Omental fat pad (tissue), 1 donor: ENCODE measurements at regions not wholly inside any gene's neighbourhood (a gene's known extent, or its start where the extent isn't known, plus 50 kb on each side); places are given as distances from the start of the nearest gene placed in this dataset.
"Not testable (repeated sequence)": the region's sequence is repeated elsewhere in the genome, so short reads cannot be mapped to it uniquely, and the experiment has no call there.

ENCODE experiments used
- ATAC-seq: fragments of 150-250 bp; one replicate; pipeline ENCODE4 v1.9.1; 2016; ENCODE audit warnings: mild to moderate bottlenecking, moderate library complexity; ENCODE audit not compliant: low FRiP score
- DNase-seq: peaks from one replicate; pipeline ENCODE4 v3.0.0-alpha.2; 2019; ENCODE audit warnings: low spot score

DNA sequence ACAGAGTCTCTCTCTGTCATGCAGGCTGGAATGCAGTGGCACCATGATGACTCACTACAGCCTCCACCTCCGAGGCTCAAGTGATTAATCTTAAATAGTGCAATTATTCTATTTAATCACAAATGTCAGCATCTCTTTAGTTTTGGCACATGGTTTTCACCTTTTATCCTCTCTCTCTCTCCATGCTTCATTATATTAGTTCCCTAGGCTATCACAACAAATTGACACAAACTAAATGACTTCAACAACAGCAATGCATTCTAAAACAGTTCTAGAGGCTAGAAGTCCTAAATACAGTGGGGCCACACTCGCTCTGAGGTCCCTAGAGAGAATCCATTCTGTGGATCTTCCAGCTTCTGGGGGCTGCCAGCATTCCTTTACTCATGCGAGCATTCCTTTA is 178.2 kb upstream of the ZNG1F start:
- not testable (repeated sequence) for DNase-seq, ATAC-seq

DNA sequence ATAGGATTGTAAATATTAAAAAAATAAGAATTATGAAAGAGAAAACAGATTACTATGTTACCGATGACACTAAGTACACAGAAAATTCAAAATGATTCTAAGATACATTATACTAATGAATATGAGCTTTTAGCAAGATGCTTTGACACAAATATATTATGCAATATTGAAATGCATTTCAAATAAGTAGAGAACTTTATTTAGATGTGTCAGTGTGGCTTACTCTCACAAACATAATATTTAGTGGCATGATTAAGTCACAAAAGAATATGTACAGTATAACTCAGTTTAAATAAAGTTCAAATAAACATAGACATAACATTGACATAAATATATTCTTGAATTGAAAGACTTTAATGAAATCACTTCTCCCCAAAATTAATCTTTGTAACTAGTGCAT is 172.7 kb upstream of the ZNG1F start:
- not testable (repeated sequence) for ATAC-seq

DNA sequence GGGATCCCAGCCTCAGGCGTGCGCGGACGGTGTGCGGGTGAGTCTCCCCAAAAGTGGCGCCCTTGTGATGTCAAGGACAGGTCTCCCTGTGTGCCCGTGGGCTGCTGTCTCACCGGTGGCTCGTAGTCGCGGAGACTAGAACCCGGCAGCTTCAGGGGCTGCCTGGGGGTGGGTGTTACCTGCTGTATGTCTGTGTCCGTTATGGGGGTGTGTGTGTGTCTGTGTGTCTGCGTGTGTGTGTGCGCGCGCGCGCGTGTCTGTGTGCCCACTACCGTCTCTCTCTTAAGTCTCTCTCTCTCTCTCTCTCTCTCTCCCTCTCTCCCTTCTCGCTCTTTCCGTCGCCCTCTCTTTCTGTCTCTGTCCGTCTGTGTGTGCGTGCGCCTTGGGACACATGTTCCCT is 170.0 kb upstream of the ZNG1F start:
- ATAC-seq, result not testable (repeated sequence)

More for the DNA sequence above, 172.7 kb upstream of the ZNG1F start:
- DNase-seq, result not testable (repeated sequence)

DNA sequence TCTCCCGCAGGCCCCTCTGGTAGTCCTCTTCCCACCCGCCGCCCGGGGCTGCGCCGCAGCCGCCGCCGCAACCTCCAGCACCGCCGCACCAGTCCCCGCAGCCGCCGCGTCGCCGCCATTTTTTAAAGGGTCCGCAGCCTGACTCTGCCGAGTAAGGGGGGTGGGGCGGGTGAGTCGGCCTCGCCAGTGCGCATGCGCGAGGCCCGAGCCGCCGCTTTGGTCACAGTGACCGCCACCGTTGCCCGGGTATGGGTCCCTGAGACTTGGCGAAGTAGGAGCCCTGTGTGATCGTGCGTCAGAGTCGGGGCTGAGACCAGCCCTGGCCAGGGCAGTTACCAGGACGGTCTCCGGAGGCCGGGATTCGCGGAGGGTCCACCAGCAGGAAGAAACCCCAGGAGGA is 169.6 kb upstream of the ZNG1F start:
- DNase-seq, result peak; percentile 33
- ATAC-seq, result not testable (repeated sequence)

More for the DNA sequence above, 170.0 kb upstream of the ZNG1F start:
- peak; percentile 23 for DNase-seq

DNA sequence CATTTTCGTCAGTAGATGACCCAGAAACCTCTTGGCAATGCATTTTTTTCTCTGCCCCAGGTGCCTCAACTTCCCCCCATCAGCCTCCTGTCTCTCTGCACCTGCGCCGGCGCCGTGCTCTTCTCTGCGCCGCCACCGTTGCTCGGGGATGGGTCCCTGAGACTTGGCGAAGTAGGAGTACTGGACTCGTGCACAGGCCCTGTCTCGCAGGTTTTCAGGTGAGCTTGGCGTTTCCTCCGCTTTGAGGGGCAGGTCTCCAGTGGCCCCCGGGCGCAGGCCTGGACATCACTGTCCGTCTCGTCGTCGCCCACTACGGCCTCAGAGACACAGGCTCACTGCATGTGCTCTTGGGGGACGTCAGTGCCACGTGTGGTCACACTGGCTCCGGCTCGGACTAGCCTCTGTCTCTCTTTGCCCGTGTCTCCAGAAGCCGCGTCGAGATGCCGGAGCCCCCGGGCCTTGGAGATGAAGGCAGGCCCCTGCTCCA is 168.8 kb upstream of the ZNG1F start:
- not testable (repeated sequence) for DNase-seq, ATAC-seq

DNA sequence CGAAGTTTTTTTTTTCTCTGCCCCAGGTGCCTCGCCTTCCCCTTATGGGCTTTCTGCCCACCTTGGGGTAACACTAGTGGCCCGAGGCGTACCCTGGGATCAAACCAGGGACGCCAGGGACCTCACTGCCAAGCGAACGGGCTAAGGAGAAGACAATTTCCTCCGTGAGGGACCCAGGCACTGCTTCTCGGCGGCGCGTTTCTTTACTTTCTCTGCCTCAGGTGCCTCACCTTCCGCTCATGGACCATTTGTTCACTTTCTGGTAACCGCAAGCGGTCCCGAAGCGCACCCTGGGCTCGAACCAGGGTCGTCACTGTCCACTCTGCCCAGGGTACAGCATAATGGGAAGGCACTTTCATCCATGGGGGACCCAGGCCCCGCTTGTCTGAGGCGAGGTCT is 168.2 kb upstream of the ZNG1F start:
- not testable (repeated sequence) for DNase-seq, ATAC-seq

DNA sequence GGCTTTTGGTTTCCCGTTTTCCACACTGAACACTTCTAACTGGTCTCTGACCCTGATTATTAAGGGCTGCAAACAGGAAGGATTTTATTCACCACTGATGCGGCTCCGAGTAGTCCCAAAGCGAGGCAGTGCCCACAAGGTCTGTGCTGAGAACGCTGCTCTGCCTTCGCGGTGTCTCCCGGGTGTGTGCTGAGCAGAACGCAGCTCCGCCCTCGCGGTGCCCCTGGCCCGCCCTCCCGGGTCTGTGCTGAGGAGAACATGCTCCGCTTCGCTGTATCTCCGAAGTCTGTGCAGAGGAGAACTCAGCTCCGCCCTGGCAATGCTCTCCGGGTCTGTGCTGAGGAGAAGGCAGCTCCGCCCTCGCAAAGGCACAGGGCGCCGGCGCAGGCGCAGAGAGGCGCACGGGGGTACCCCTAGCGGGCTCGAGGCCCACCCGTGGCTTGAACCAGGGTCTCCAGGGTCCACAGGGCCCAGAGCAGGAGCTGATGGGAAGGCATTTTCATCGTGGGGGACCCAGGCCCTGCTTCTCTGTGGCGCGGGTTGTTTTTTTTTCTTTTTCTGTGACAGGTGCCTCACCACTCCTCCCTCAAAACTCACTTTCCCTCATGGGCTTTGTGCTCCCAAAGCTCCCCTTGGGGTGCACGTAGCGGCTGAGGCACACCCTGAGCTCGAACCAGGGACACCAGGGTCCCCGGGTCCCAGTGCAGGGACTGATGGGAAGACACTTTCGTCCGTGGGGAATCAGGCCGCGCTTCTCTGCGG is 167.7 kb upstream of the ZNG1F start:
- not testable (repeated sequence) for ATAC-seq
- DNase-seq, result peak; percentile 35

DNA sequence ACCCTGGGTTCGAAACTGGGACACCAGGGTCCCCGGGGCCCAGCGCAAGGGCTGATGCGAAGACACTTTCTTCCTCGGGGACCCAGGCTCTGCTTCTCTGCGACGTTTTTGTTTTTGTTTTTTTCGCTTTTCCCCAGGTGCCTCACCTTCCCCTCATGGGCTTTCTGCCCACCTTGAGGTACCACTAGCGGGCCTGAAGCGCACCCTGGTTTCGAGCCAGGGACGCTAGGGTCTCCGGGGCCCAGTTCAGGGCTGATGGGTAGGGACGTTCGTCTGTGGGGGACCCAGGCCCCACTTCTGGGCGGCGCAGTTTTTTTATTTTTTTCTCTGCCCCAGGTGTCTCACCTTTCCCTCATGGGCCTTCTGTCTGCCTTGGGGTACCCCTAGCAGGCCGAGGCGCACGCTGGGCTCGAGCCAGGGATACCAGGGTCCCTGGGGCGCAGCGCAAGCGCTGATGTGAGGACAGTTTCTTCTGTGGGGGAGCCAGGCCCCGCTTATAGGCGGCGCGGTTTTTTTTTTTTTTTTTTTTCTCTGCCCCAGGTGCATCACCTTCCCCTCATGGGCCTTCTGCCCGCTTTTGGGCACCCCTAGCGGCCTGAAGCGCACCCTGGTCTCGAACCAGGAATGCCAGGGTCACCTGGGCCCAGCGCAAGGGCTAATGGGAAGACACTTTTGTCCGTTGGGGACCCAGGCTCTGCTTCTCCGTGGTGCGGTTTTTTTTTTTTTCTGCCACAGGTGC is 166.8 kb upstream of the ZNG1F start:
- not testable (repeated sequence) for ATAC-seq, DNase-seq

DNA sequence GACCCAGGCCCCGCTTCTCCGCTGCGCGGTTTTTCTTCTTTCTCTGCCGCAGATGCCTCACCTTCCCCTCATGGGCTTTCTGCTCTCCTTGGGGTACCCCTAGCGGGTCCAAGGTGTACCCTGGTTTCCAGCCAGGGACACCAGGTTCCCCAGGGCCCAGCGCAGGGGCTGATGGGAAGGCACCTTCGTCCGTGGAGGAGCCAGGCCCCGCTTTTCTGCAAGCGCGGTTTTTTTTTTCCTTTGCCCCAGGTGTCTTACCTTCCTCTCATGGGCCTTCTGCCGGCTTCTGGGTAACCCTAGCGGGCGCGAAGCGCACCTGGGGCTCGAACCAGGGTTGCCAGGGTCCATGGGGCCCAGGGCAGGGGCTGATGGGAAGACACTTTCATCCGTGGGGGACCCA is 165.9 kb upstream of the ZNG1F start:
- DNase-seq, ATAC-seq: not testable (repeated sequence)

DNA sequence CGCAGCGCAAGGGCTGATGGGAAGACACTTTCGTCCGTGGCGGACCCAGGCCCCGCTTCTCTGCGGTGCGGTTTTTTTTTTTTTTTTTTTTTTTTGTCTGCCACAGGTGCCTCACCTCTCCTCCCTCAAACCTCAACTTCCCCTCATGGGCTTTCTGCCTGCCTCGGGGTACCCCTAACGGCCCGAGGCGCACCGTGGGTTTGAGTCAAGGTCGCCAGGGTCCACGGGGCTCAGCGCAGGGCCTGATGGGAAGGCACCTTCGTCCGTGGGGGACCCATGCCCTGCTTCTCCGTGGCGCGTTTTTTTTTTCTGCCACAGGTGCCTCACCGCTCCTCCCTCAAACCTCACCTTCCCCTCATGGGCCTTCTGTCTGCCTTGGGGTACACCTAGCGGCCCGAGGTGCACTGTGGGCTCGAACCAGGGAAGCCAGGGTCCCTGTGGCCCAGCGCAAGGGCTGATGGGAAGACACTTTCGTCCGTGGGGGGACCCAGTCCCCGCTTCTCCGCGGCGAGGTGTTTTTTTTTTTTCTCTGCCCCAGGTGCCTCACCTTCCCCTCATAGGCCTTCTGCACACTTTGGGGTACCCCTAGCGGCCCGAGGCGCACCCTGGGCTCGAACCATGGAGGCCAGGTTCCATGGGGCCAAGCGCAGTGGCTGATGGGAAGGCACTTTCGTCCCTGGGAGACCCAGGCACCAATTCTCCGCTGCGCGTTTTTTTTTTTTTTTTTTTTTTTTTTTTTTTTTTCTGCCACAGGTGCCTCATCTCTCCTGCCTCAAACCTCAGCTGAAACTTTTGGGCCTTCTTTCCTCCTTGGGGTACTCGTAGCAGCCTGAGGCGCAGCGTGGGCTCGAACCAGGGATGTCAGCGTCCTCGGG is 165.2 kb upstream of the ZNG1F start:
- not testable (repeated sequence) for ATAC-seq

DNA sequence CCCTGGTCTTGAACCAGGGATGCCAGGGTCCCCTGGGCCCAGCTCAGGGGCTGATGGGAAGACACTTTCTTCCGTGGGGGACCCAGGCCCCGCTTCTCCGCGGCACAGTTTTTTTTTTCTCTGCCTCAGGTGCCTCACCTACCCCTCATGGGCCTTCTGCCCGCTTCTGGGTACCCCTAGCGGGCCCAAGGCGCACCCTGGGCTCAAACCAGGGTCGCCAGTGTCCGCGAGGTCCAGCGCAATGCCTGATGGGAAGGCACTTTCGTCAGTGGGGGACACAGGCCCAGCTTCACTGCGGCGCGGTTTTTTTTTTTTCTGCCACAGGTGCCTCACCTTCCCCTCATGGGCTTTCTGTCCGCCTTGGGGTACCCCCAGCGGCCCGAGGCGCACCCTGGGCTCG is 163.9 kb upstream of the ZNG1F start:
- not testable (repeated sequence) for ATAC-seq, DNase-seq

More for the DNA sequence above, 165.2 kb upstream of the ZNG1F start:
- DNase-seq, result not testable (repeated sequence)

DNA sequence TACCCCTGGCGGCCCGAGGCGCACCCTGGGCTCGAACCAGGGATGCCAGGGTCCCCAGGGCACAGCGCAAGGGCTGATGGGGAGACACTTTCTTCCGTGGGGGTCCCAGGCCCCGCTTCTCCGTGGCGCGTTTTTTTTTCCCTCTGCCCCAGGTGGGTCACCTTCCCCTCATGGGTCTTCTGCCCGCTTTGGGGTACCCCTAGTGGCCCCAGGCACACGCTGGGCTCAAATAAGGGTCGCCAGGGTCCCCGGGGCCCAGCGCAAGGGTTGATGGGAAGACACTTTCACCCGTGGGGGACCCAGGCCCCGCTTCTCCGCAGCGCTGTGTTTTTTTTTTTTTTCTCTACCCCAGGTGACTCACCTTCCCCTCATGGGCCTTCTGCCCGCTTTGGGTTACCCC is 163.3 kb upstream of the ZNG1F start:
- not testable (repeated sequence) for ATAC-seq

DNA sequence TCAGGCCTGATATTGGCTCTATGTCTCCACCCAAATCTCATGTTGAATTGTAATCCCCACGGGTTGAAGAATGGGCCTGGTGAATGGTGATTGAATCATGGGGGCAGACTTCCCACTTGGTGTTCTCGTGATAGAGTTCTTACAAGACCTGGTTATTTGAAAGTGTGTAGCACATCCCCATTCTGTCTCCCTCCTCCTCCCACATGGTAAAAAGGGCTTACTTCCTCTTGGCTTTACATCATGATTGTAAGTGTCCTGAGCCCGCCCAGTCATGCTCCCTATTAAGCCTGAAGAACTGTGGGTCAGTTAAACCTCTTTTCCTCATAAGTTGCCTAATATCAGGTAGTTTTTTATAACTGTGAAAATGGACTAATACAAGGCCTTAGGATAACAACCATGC is 158.8 kb upstream of the ZNG1F start:
- DNase-seq, ATAC-seq: not testable (repeated sequence)

More for the DNA sequence above, 163.3 kb upstream of the ZNG1F start:
- DNase-seq, result not testable (repeated sequence)

DNA sequence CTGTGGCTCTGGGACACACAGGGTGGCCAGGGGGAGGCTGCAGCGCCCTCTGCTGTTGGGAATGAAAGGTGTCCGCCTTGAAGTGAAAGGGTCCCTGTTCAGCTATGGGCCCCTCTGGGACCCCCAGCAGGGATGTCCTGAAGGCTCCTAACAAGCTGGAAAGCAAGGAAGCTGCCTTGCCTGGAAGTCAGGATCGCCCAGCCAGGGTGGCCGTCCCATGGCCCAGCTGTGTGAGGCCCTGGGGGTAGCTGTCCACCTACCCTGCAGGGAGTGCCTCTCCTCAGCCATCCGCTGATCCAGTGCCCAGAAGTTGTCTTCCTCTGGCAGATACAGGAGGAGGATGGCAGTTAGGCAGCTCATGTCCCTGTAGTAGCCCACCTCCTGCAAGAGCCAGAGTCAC is 143.4 kb upstream of the ZNG1F start:
- not testable (repeated sequence) for ATAC-seq

DNA sequence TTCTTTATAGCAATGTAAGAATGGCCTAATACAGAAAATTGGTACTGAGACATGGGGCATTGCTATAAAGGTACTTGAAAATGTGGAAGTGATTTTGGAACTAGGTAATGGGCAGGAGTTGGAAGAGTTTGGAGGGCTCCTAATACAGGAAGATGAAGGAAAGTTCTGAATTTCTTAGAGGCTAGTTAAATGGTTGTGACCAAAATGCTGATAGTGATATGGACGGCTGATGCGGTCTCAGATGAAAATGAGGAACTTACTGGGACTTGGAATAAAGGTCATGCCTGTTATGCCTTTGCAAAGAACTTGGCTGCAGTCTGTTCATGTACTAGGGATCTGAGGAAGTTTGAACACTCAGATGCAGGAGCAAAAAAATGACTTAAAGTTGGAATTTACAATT is 132.2 kb upstream of the ZNG1F start:
- ATAC-seq, DNase-seq: not testable (repeated sequence)

More for the DNA sequence above, 143.4 kb upstream of the ZNG1F start:
- not testable (repeated sequence) for DNase-seq

DNA sequence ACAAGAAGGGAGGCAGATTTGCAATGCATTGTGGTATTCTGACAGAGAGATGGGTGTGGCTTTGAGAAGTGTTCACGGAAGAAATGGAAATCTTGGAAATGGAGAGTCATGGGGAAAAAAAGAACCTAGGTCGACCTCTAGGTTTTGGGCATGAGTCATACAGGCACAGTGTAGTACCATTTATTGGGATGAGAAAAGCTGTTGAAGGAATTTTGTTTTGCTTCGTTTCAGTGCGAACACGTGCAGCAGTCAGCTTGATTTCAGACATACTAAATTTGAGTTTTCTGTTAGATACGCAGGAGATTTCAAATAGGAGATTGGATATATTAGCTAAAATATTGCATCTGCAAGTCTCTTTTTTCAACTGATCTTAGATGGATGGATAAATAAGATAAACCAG is 119.8 kb upstream of the ZNG1F start:
- not testable (repeated sequence) for DNase-seq, ATAC-seq

DNA sequence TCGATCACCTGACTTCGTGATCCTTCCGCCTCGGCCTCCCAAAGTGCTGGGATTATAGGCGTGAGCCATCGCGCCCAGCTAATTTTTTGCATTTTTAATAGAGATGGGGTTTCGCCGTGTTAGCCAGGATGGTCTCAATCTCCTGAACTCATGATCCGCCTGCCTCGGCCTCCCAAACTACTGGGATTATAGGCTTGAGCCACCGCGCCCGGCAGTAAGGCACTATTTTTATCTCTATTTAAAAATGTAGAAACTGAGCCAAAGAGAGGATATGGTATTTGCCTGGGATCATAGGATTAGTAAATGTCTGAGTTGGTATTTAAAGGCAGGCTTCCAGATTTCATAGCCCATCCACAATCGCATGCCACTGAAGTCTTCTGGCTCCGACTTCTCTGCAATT is 96.6 kb upstream of the ZNG1F start:
- ATAC-seq, DNase-seq: not testable (repeated sequence)

DNA sequence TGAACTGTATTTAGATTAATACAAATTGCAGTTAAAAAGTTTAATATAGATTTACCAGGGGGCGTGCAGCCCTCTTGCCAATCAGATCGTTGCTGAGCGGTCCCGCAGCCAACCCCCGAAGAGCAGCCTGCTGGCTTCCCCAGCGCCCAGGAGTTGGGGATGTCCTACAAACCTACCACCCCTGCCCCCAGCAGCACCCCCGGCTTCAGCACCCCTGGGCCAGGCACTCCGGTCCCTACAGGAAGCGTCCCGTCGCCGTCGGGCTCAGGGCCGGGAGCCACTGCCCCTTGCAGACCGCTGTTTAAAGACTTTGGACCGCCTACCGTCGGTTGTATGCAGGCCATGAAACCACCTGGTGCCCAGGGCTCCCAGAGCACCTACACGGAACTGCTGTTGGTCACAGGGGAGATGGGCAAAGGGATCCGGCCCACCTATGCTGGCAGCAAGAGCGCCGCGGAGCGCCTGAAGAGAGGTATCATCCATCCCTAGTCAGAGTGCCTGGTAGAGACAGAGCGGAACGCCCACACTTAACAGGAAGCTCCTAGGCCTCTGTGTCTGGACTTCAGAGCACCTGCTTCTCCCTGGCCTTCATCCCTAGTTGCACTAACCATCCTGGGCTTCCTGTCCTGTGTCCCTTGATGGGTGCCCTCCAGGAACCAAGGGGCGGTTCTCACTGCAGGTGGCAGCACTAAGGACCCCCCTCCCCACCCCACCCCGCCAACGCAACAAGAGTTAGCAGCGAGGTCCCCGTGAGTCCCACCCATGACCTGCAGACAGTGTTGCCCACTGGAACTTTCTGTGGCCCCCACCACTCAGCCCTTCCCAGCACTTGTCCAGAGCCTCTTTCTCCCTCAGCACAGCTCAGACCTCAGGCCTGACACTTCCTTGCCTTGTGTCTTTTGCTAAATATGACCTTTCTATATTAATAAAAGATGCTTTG is 91.5 kb upstream of the ZNG1F start:
- peak; percentile 75 for ATAC-seq
- DNase-seq, result not testable (repeated sequence)
